ENCODE measurements at regions not wholly inside any gene's neighbourhood (a gene's known extent, or its start where the extent isn't known, plus 50 kb on each side); places are given as distances from the start of the nearest gene placed in this dataset.

DNA sequence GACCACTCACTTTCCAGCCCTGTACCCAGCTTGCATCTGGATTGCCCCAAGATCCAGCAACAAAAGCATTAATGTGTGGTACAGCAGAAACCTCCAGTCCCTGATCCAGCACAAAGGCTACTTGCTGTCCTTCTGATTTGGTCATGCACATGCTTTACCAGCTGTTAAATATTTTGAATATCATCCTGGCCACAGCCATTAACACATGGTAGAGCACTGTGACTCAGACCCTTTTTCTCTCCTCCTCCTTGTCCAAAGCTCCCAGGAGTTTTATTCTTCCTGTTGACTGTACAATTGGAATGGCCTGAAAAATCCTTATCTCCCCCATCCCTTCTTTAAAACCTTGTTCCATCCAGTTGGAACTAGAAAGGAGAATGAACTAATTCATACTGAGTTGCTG, 419.7 kb upstream of the TNP1 start:
- H2AFZ ChIP-seq = no peak overlapping the region
- H3K4me1 ChIP-seq = peaks cover 2% of the 10 kb centered on the region
- H3K36me3 ChIP-seq (ENCODE audit: control insufficient read depth, insufficient read depth, low read length) = no peaks in the 10 kb centered on the region
- H3K4me3 ChIP-seq (ENCODE audit: low read depth, low read length) = no peak overlapping the region
- H3K27ac ChIP-seq = no peak overlapping the region
- TF ChIP-seq, protein P1, sequence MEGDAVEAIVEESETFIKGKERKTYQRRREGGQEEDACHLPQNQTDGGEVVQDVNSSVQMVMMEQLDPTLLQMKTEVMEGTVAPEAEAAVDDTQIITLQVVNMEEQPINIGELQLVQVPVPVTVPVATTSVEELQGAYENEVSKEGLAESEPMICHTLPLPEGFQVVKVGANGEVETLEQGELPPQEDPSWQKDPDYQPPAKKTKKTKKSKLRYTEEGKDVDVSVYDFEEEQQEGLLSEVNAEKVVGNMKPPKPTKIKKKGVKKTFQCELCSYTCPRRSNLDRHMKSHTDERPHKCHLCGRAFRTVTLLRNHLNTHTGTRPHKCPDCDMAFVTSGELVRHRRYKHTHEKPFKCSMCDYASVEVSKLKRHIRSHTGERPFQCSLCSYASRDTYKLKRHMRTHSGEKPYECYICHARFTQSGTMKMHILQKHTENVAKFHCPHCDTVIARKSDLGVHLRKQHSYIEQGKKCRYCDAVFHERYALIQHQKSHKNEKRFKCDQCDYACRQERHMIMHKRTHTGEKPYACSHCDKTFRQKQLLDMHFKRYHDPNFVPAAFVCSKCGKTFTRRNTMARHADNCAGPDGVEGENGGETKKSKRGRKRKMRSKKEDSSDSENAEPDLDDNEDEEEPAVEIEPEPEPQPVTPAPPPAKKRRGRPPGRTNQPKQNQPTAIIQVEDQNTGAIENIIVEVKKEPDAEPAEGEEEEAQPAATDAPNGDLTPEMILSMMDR (IDR thresholded peaks at IDR 0.05) = no peak
- no peaks in the 10 kb centered on the region for H3K9me3 ChIP-seq (ENCODE audit: control insufficient read depth, low read length)
- H3K27me3 ChIP-seq (ENCODE audit: control insufficient read depth, insufficient read depth, low read length) = no peaks in the 10 kb centered on the region
- H3K79me2 ChIP-seq = no peaks in the 10 kb centered on the region
- H3K9ac ChIP-seq = no peak overlapping the region
- H3K4me2 ChIP-seq (ENCODE audit: low read length) = no peak overlapping the region

DNA sequence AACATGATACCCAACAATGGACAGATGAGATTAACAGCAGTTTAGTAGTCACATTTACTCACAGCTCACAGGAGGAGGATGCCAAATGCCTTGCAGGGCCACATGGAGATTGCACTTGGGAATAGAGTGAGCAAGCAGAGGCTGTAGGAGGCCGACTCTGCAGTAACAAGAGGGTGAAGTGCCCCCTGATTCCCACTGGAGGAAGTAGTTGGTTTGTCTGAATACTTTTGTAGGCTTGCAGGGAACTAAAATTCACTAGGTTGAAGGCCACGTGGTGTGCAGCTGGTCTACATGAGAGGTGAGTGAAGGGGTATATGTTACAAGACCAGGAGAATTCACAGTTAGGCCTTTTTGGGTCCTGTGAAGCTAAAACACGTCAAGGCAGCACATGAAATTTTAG, 419.3 kb upstream of the TNP1 start:
- no peak overlapping the region for H3K4me3 ChIP-seq (ENCODE audit: low read depth, low read length)
- no peak overlapping the region for H3K9ac ChIP-seq
- H3K27ac ChIP-seq = no peak overlapping the region

DNA sequence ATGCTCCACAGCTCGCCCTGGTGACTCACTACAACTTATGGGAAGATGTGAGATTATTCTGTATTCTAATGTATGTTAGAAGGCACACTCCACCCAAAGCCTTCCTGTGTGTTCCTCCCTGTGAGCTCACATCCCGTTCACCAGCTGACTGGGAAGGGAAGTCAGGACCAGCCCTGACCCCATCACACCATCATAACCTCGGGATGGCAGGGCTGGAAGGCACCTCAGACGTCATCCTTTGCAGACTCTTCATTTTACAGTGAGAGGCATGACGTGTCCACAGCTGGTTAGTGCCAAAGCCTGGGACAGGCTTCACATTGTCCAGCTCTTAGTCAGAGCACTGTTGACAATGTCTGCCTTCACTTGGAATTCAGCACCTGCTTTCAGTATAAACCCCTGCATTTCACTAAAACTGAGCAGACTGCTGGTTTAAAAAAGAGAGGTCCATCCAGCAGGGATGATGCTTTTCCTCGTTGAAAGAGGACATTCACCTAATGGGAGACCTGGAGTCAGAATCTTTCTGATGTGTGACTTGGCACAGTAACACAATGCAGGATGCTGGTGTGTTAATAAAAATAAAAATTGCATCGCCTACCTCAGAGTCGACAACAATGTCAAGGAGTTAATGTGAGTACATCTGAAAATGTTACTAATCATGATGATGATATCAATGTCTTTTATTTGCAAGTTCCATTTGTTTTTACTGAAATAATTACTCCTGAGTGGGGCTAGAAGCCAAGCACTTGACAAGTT, 418.0 kb upstream of the TNP1 start:
- peaks cover 2% of the 10 kb centered on the region for H3K4me1 ChIP-seq
- H3K4me2 ChIP-seq (ENCODE audit: low read length) = no peak overlapping the region
- no peaks in the 10 kb centered on the region for H3K36me3 ChIP-seq (ENCODE audit: control insufficient read depth, insufficient read depth, low read length)
- H3K27ac ChIP-seq = no peak overlapping the region
- H3K9ac ChIP-seq = no peak overlapping the region
- TF ChIP-seq, protein P1 (IDR thresholded peaks at IDR 0.05) = no peak
- no peak overlapping the region for H3K4me3 ChIP-seq (ENCODE audit: low read depth, low read length)
- H3K9me3 ChIP-seq (ENCODE audit: control insufficient read depth, low read length) = no peaks in the 10 kb centered on the region
- no peaks in the 10 kb centered on the region for H3K27me3 ChIP-seq (ENCODE audit: control insufficient read depth, insufficient read depth, low read length)
- H2AFZ ChIP-seq = no peak overlapping the region
- no peaks in the 10 kb centered on the region for H3K79me2 ChIP-seq

More for the DNA sequence above, 419.3 kb upstream of the TNP1 start:
- H3K9me3 ChIP-seq (ENCODE audit: control insufficient read depth, low read length) = no peaks in the 10 kb centered on the region
- TF ChIP-seq, protein P1 (IDR thresholded peaks at IDR 0.05) = no peak
- H3K4me2 ChIP-seq (ENCODE audit: low read length) = no peak overlapping the region
- no peak overlapping the region for H2AFZ ChIP-seq
- no peaks in the 10 kb centered on the region for H3K79me2 ChIP-seq
- peaks cover 2% of the 10 kb centered on the region for H3K4me1 ChIP-seq
- H3K36me3 ChIP-seq (ENCODE audit: control insufficient read depth, insufficient read depth, low read length) = no peaks in the 10 kb centered on the region
- no peaks in the 10 kb centered on the region for H3K27me3 ChIP-seq (ENCODE audit: control insufficient read depth, insufficient read depth, low read length)

DNA sequence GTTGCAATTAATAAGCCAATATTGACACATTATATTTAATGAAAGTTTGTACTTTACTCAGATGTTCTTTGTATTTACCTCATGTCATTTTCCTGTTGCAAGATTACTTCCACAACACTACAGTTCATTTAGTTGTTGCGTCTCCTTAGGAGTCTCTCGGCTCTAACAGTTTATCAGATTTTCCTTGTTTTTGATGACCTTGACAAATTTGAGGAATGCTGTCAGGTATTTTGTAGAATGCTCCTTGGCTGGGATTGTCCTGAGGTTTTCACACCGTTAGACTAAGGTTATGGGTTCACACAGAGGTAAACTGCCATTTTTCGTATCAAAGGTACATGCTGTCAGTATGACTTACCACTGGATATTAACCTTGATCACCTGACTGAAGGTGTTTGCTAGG, 416.6 kb upstream of the TNP1 start:
- Histone ChIP-seq H2AFZ (no peak overlapping the region), H3K4me2 (ENCODE audit: low read length) (no peak overlapping the region), H3K36me3 (ENCODE audit: control insufficient read depth, insufficient read depth, low read length) (no peaks in the 10 kb centered on the region), H3K79me2 (no peaks in the 10 kb centered on the region), H3K4me3 (ENCODE audit: low read depth, low read length) (no peak overlapping the region), H3K27ac (no peak overlapping the region), H3K4me1 (peaks cover 2% of the 10 kb centered on the region), H3K9me3 (ENCODE audit: control insufficient read depth, low read length) (no peaks in the 10 kb centered on the region), H3K27me3 (ENCODE audit: control insufficient read depth, insufficient read depth, low read length) (no peaks in the 10 kb centered on the region), H3K9ac (no peak overlapping the region)
- TF ChIP-seq, protein P1 (IDR thresholded peaks at IDR 0.05) = no peak

DNA sequence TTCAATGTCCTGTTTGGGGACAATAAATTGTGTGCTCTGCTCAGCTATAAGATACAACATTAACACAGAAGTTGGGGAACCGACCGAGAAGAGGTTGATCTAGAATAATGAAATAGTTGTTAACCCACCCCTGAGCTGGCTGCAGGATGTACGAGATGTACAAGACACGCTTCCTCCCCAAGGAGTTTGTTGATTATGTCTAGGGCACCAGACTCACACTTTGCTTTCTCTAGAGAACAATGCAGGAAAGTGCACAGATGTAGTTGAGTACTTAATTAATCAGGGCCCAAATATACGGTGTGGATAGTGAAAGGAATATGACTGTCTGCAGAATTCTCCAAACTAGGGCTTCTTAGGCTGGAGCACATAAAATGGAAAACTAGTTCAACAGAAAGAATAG, 415.2 kb upstream of the TNP1 start:
- no peak overlapping the region for H3K9ac ChIP-seq
- H3K4me1 ChIP-seq = peaks cover 2% of the 10 kb centered on the region
- H3K4me2 ChIP-seq (ENCODE audit: low read length) = no peak overlapping the region
- H3K79me2 ChIP-seq = no peaks in the 10 kb centered on the region
- no peaks in the 10 kb centered on the region for H3K27me3 ChIP-seq (ENCODE audit: control insufficient read depth, insufficient read depth, low read length)
- H2AFZ ChIP-seq = no peak overlapping the region
- H3K36me3 ChIP-seq (ENCODE audit: control insufficient read depth, insufficient read depth, low read length) = no peaks in the 10 kb centered on the region
- no peak overlapping the region for H3K4me3 ChIP-seq (ENCODE audit: low read depth, low read length)
- no peak overlapping the region for H3K27ac ChIP-seq
- H3K9me3 ChIP-seq (ENCODE audit: control insufficient read depth, low read length) = no peaks in the 10 kb centered on the region
- TF ChIP-seq, protein P1 (IDR thresholded peaks at IDR 0.05) = no peak
